ENCODE measurements at regions not wholly inside any gene's neighbourhood (a gene's known extent, or its start where the extent isn't known, plus 50 kb on each side); places are given as distances from the start of the nearest gene placed in this dataset.

- ChIA-PET CTCF (no interaction called here), POLR2A (no interaction called here)
- Histone ChIP-seq H3K4me3 (replicated peaks in 1 of 3; ENCODE audit: insufficient read depth in 1 of 3, low read depth in 1 of 3, low read length in 3 of 3) (no peak overlapping the region), H3K9me1 (replicated peaks; ENCODE audit: control insufficient read depth, extremely low read depth, insufficient read depth, low read length) (no peaks in the 10 kb centered on the region), H3K4me2 (ENCODE audit: insufficient read depth, low read length) (no peak overlapping the region), H3K9me3 (replicated peaks; ENCODE audit: control insufficient read depth, insufficient read depth, low read length) (no peaks in the 10 kb centered on the region), H4K20me1 (replicated peaks; ENCODE audit: control insufficient read depth, extremely low read depth, insufficient read depth, low read length) (no peaks in the 10 kb centered on the region), H3K9ac (replicated peaks; ENCODE audit: extremely low read depth, insufficient read depth, low read length) (no peak overlapping the region), H3K27me3 (ENCODE audit: control insufficient read depth in 2 of 2, insufficient read depth in 2 of 2, low read length in 2 of 2) (no peaks in the 10 kb centered on the region), H3K79me2 (ENCODE audit: control insufficient read depth, insufficient read depth, low read length) (no peaks in the 10 kb centered on the region), H3K4me1 (ENCODE audit: control insufficient read depth, extremely low read depth, insufficient read depth, low read length) (no peaks in the 10 kb centered on the region), H3K27ac (ENCODE audit: insufficient read depth, low read depth, low read length) (no peak overlapping the region), H2AFZ (ENCODE audit: low read depth, low read length) (no peak overlapping the region), H3K36me3 (ENCODE audit: control insufficient read depth in 2 of 2, extremely low read depth in 1 of 2, insufficient read depth in 2 of 2, low read length in 2 of 2) (no peaks in the 10 kb centered on the region)
- FAIRE-seq (no peak), DNase-seq (ENCODE audit: low read depth, low spot score) (no peak)
- TF ChIP-seq MYC (IDR thresholded peaks at IDR 0.05; ENCODE audit: low read depth, low read length): no peak
- TF ChIP-seq POLR2AphosphoS5 (IDR thresholded peaks at IDR 0.05; ENCODE audit: insufficient read depth, low read depth, low read length): no peak
- no peak for TF ChIP-seq MAX (IDR thresholded peaks at IDR 0.05; ENCODE audit: insufficient read depth, insufficient read length)
- no peak for TF ChIP-seq CTCF (IDR thresholded peaks at IDR 0.05; ENCODE audit: extremely low read depth in 1 of 2, insufficient read depth in 1 of 2, low read depth in 1 of 2, low read length in 2 of 2)
- no peak for TF ChIP-seq GATA2 (IDR thresholded peaks at IDR 0.05; ENCODE audit: insufficient read depth, insufficient read length, low read depth, low read length)
- no peak for TF ChIP-seq FOS (IDR thresholded peaks at IDR 0.05; ENCODE audit: borderline replicate concordance, insufficient read depth, low read length)
- TF ChIP-seq EZH2 (IDR thresholded peaks at IDR 0.05; ENCODE audit: borderline replicate concordance, low read depth, low read length, severe bottlenecking): no peak
- no peak for TF ChIP-seq POLR2A (IDR thresholded peaks at IDR 0.05; ENCODE audit: low read depth, low read length)
- no peak for TF ChIP-seq JUN (IDR thresholded peaks at IDR 0.05; ENCODE audit: borderline replicate concordance, insufficient read depth, insufficient read length, low read depth)
- no TSS peak for BruUV-seq (replicated peaks)
- dilution Hi-C loops (cut with MboI; ENCODE audit: extremely low pct_ligation_motif_present, low sequenced_read_pairs): no loop called here
- intact Hi-C loops (cut with micrococcal nuclease): no loop called here
Observed at GRCh38 chr12:46602474-46602873, 223.3 kb downstream of the SLC38A4 start.

All from endothelial cell of umbilical vein (primary cell).